GM23248 (cell line): ENCODE measurements at regions not wholly inside any gene's neighbourhood (a gene's known extent, or its start where the extent isn't known, plus 50 kb on each side); places are given as distances from the start of the nearest gene placed in this dataset.
"Not testable (repeated sequence)": the region's sequence is repeated elsewhere in the genome, so short reads cannot be mapped to it uniquely, and the experiment has no call there.

Experiments used
- DNase-seq: peaks from one replicate; pipeline ENCODE4 v3.0.0-alpha.2; 2015
- H2AFZ ChIP-seq: fragments of 200-600 bp; sonication (generic); 2 replicates; pipeline ENCODE4 v1.6.1; 2016; ENCODE audit warnings: antibody characterized with exemption
- H3F3A ChIP-seq: fragments of 200-600 bp; sonication (generic); 2 replicates; pipeline ENCODE4 v1.6.1; 2016; ENCODE audit warnings: mild to moderate bottlenecking, antibody characterized with exemption, mixed run types; ENCODE audit not compliant: insufficient read depth
- H3K27ac ChIP-seq: fragments of 200-600 bp; sonication (generic); 2 replicates; pipeline ENCODE4 v1.5.1; 2016; ENCODE audit warnings: mild to moderate bottlenecking
- H3K27me3 ChIP-seq: fragments of 200-600 bp; sonication (generic); replicated peaks from 2 replicates; pipeline ENCODE4 v1.6.1; 2016; ENCODE audit warnings: mild to moderate bottlenecking; ENCODE audit not compliant: insufficient read depth
- H3K36me3 ChIP-seq: fragments of 200-600 bp; sonication (generic); 2 replicates; pipeline ENCODE4 v1.6.1; 2016; ENCODE audit warnings: low read depth, mild to moderate bottlenecking
- H3K4me1 ChIP-seq: fragments of 200-600 bp; sonication (generic); 2 replicates; pipeline ENCODE4 v1.6.1; 2016; ENCODE audit warnings: mild to moderate bottlenecking; ENCODE audit not compliant: insufficient read depth
- H3K4me2 ChIP-seq: fragments of 200-600 bp; sonication (generic); one replicate; pipeline ENCODE4 v1.6.1; 2016; ENCODE audit warnings: mild to moderate bottlenecking; ENCODE audit not compliant: unreplicated experiment
- H3K4me3 ChIP-seq: fragments of 200-600 bp; sonication (generic); 2 replicates; pipeline ENCODE4 v1.5.1; 2016; ENCODE audit warnings: mild to moderate bottlenecking
- H3K79me2 ChIP-seq: fragments of 200-600 bp; sonication (generic); 2 replicates; pipeline ENCODE4 v1.6.1; 2016; ENCODE audit warnings: mild to moderate bottlenecking; ENCODE audit not compliant: insufficient read depth
- H3K9ac ChIP-seq: fragments of 200-600 bp; sonication (generic); 2 replicates; pipeline ENCODE4 v1.6.1; 2016; ENCODE audit warnings: mild to moderate bottlenecking
- H3K9me2 ChIP-seq: fragments of 200-600 bp; sonication (generic); 2 replicates; pipeline ENCODE4 v1.6.1; 2016; ENCODE audit warnings: mixed run types, mild to moderate bottlenecking, moderate library complexity; ENCODE audit not compliant: insufficient read depth
- H3K9me3 ChIP-seq: fragments of 200-600 bp; sonication (generic); one replicate; pipeline ENCODE4 v1.6.1; 2017; ENCODE audit warnings: low read depth
- H4K20me1 ChIP-seq: fragments of 200-600 bp; sonication (generic); 2 replicates; pipeline ENCODE4 v1.6.0; 2016; ENCODE audit not compliant: insufficient read depth
- EZH2 ChIP-seq: fragments of 200-600 bp; sonication (generic); IDR thresholded peaks from 2 replicates; pipeline ENCODE4 v1.6.1; 2018; ENCODE audit warnings: antibody characterized with exemption, mild to moderate bottlenecking; ENCODE audit not compliant: insufficient read depth, poor library complexity, severe bottlenecking
- EZH2phosphoT487 ChIP-seq: fragments of 200-600 bp; sonication (generic); IDR thresholded peaks from 2 replicates; pipeline ENCODE4 v1.6.1; 2018; ENCODE audit warnings: antibody characterized with exemption, moderate library complexity, mild to moderate bottlenecking, low read depth; ENCODE audit not compliant: insufficient read depth
- WGBS, 2 experiments: methylation state at CpG; one replicate each; pipeline ENCODE4 v1.1.6; 2015 to 2017; ENCODE audit warnings: low lambda C conversion rate in 2 of 2, low coverage in 1 of 2; ENCODE audit errors: missing lambda C conversion rate in 2 of 2; 5-methylcytosine and 5-hydroxymethylcytosine counted together
- in situ Hi-C: fragments of 300-500 bp; cut with MboI; formaldehyde crosslinking; loops from 2 replicates; pipeline ENCODE4 v1.15.0; 2020

GRCh38 chr18:30676053-30676480 lies 366.5 kb downstream of the DSC3 start:
- Histone ChIP-seq H3K9me2 (no peaks in the 10 kb centered on the region), H3K4me3 (no peak overlapping the region), H3F3A (no peaks in the 10 kb centered on the region), H3K4me1 (no peaks in the 10 kb centered on the region), H3K36me3 (no peaks in the 10 kb centered on the region), H4K20me1 (no peaks in the 10 kb centered on the region), H3K27me3 (no peaks in the 10 kb centered on the region), H3K9ac (no peak overlapping the region), H3K9me3 (peaks cover 5% of the 10 kb centered on the region), H2AFZ (no peak overlapping the region), H3K4me2 (no peak overlapping the region), H3K27ac (no peak overlapping the region), H3K79me2 (no peaks in the 10 kb centered on the region)
- DNase-seq = no peak
- in situ Hi-C loops = no loop called here
- TF ChIP-seq EZH2phosphoT487 = no peak
- no peak for TF ChIP-seq EZH2
- WGBS, 2 experiments = 4 to 6% methylated on average over 4 of the region's 4 CpGs

GRCh38 chr18:30675493-30675892 lies 367.0 kb downstream of the DSC3 start:
- Histone ChIP-seq H3K27me3 (no peaks in the 10 kb centered on the region), H3K4me1 (no peaks in the 10 kb centered on the region), H3K79me2 (no peaks in the 10 kb centered on the region), H3K9ac (no peak overlapping the region), H3K9me2 (no peaks in the 10 kb centered on the region), H3F3A (no peaks in the 10 kb centered on the region), H3K4me2 (no peak overlapping the region), H4K20me1 (no peaks in the 10 kb centered on the region), H2AFZ (no peak overlapping the region), H3K36me3 (no peaks in the 10 kb centered on the region), H3K27ac (no peak overlapping the region), H3K9me3 (peaks cover 5% of the 10 kb centered on the region), H3K4me3 (no peak overlapping the region)
- WGBS, 2 experiments = 12 to 20% methylated on average over 2 of the region's 2 CpGs
- TF ChIP-seq EZH2 (no peak), EZH2phosphoT487 (no peak)
- DNase-seq = no peak
- in situ Hi-C loops = no loop called here

GRCh38 chr18:30675072-30675471 lies 367.5 kb downstream of the DSC3 start:
- H3K4me1 ChIP-seq = no peaks in the 10 kb centered on the region
- H3K79me2 ChIP-seq = no peaks in the 10 kb centered on the region
- TF ChIP-seq EZH2 (no peak), EZH2phosphoT487 (no peak)
- H2AFZ ChIP-seq = no peak overlapping the region
- H3K27ac ChIP-seq = no peak overlapping the region
- no peak overlapping the region for H3K9ac ChIP-seq
- no peak overlapping the region for H3K4me3 ChIP-seq
- H3K27me3 ChIP-seq = no peaks in the 10 kb centered on the region
- no peaks in the 10 kb centered on the region for H3K36me3 ChIP-seq
- H3K9me2 ChIP-seq = no peaks in the 10 kb centered on the region
- 29 to 37% methylated on average over 4 of the region's 4 CpGs for WGBS, 2 experiments
- H3K4me2 ChIP-seq = no peak overlapping the region
- in situ Hi-C loops = no loop called here
- H3K9me3 ChIP-seq = peaks cover 5% of the 10 kb centered on the region
- no peak for DNase-seq
- H4K20me1 ChIP-seq = no peaks in the 10 kb centered on the region
- H3F3A ChIP-seq = no peaks in the 10 kb centered on the region

GRCh38 chr18:30674596-30674995 lies 367.9 kb downstream of the DSC3 start:
- DNase-seq = no peak
- in situ Hi-C loops = no loop called here
- 11 to 17% methylated on average over 2 of the region's 2 CpGs for WGBS, 2 experiments

DNA sequence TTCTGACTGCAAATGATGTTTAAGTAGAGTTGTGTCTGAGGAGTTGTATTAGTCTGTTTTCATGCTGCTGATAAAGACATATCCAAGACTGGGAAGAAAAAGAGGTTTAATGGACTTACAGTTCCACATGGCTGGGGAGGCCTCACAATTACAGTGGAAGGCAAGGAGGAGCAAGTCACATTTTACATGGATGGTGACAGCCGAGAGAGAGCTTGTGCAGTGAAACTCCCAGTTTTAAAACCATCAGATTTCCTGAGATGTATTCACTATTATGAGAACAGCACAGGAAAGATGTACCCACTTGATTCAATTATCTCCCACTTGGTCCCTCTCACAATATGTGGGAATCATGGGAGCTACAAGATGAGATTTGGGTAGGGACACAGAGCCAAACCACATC lies 370.1 kb downstream of the DSC3 start:
- in situ Hi-C loops, H3K79me2 ChIP-seq, H3K9me3 ChIP-seq, H3K4me3 ChIP-seq, H3F3A ChIP-seq, H3K9me2 ChIP-seq, H4K20me1 ChIP-seq, H3K27me3 ChIP-seq, H3K4me2 ChIP-seq, H2AFZ ChIP-seq, H3K36me3 ChIP-seq, H3K4me1 ChIP-seq, H3K9ac ChIP-seq, DNase-seq, H3K27ac ChIP-seq: not testable (repeated sequence)
- WGBS, 2 experiments = 0% methylated on average over 1 of the region's 1 CpG

More at GRCh38 chr18:30674596-30674995, 367.9 kb downstream of the DSC3 start:
- Histone ChIP-seq H3K36me3 (no peaks in the 10 kb centered on the region), H3K4me3 (no peak overlapping the region), H3K9ac (no peak overlapping the region), H3K27ac (no peak overlapping the region), H2AFZ (no peak overlapping the region), H3K79me2 (no peaks in the 10 kb centered on the region), H3K27me3 (no peaks in the 10 kb centered on the region), H3K4me1 (no peaks in the 10 kb centered on the region), H3K9me3 (peaks cover 5% of the 10 kb centered on the region), H3F3A (no peaks in the 10 kb centered on the region), H4K20me1 (no peaks in the 10 kb centered on the region), H3K9me2 (no peaks in the 10 kb centered on the region), H3K4me2 (no peak overlapping the region)
- TF ChIP-seq EZH2 = no peak
- no peak for TF ChIP-seq EZH2phosphoT487
